ENCODE measurements at regions not wholly inside any gene's neighbourhood (a gene's known extent, or its start where the extent isn't known, plus 50 kb on each side); places are given as distances from the start of the nearest gene placed in this dataset.

GRCh38 chr3:34008836-34009809 is 210.7 kb downstream of the PDCD6IP start:
- TF ChIP-seq POLR2AphosphoS5 (IDR thresholded peaks at IDR 0.05; ENCODE audit: low read depth, low read length) (no peak), POLR2A (IDR thresholded peaks at IDR 0.05; ENCODE audit: low read depth, low read length) (no peak), TAF1 (IDR thresholded peaks at IDR 0.05; ENCODE audit: low read depth, low read length) (no peak), POU2F2 (IDR thresholded peaks at IDR 0.05; ENCODE audit: low read depth, low read length) (no peak)
